IPS-18c (cell line): ENCODE measurements at regions not wholly inside any gene's neighbourhood (a gene's known extent, or its start where the extent isn't known, plus 50 kb on each side); places are given as distances from the start of the nearest gene placed in this dataset.
"Not testable (repeated sequence)": the region's sequence is repeated elsewhere in the genome, so short reads cannot be mapped to it uniquely, and the experiment has no call there.

Source experiments
- H3K4me3 ChIP-seq: 2 replicates; pipeline ENCODE4 v1.7.0; 2013; ENCODE audit warnings: low read depth, mild to moderate bottlenecking, low read length, moderate library complexity; ENCODE audit not compliant: insufficient read depth
- H3K9me3 ChIP-seq: one replicate; pipeline ENCODE4 v1.6.1; 2013; ENCODE audit warnings: mild to moderate bottlenecking, low read length, moderate library complexity; ENCODE audit not compliant: control insufficient read depth, insufficient read depth

DNA sequence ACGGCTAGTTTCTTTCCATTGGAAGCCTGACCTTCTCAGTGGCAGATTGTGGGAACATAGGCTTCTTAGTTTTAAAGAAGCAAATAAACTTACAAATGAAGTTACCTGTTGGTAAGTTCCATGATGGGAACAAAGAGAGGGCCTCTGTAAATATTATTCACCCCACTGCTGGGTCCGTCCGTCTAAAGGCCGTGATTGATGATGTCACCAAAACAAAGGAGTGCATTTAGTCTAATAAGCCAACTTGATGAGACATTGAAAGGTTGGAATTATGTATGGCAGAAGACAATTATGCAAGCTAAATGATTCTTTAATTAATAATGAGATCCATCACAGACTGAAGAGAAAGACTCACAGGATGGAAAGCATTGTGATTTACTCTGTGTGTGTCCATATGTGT lies 1091.9 kb upstream of the FANCL start:
- Histone ChIP-seq H3K9me3 (no peaks in the 10 kb centered on the region), H3K4me3 (no peak overlapping the region)

- H3K4me3 ChIP-seq, H3K9me3 ChIP-seq: not testable (repeated sequence)
Observed at GRCh38 chr2:59326581-59327365, 1085.6 kb upstream of the FANCL start.

DNA sequence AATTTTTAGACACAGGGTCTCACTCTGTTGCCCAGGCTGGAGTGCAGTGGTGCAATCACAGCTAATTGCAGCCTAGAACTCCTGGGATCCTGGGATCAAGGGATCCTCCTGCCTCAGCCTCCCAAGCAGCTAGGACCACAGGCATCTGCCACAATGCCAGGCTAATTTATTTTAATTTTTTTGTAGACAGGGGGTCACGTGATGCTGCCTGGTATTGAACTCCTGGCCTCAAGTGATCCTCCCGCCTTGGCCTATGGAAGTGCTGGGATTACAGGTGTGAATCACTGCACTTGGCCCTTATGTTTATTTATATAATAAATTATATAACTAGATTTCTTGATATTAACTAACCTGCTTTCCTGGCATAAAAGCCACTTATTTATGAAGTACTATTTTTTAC lies 1081.7 kb upstream of the FANCL start:
- Histone ChIP-seq H3K9me3 (no peaks in the 10 kb centered on the region), H3K4me3 (no peak overlapping the region)

DNA sequence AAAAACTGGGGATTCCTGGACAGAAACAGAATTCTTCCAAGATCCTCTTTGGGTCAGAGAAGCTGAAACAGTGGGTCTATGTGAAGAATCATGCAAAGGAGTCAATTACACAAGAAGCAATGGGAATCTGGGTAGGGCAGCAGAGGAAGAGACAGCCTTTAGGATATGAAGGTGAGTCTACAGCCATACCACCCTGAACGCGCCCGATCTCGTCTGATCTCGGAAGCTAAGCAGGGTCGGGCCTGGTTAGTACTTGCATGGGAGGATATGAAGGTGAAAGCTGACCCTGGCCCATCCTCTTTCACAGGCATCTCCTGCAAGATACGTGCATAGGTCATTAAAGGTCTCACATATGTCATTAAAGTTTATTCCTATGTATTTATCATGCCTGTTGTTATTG lies 1080.9 kb upstream of the FANCL start:
- Histone ChIP-seq H3K9me3 (no peaks in the 10 kb centered on the region), H3K4me3 (no peak overlapping the region)

DNA sequence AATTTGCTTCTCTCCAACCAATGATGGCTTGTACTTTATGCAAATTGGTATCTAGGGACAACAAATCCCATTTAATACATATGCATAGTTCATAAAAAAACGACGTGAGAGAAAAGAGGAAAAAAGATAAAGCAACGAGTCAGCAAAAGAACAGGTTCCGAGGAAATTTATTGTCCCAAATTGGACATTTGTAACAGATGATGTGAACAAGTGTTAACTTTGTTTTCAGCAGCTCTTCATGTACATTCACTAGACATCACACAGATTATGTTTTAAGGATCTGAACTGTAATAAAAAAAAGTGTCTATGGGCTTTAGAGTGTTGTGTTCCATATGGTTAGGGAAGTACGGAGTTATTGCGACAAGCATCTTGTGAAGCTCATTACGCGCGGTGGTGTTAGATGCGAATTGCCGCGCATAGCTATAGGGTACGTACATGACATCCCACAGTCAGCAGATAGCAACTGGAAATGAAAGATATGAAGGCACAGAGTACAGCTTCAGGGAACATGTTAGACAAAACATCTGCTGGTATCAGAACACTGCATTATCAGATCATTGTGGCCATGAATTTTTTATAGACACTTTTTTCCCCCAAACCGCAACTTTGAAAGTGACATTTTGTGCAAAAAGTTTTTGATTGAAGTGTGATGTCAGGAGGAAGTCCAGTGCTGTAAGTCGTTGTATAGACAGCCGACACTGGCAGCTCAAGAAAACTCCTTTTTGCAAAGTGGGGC lies 1073.1 kb upstream of the FANCL start:
- no peak overlapping the region for H3K4me3 ChIP-seq
- no peaks in the 10 kb centered on the region for H3K9me3 ChIP-seq

DNA sequence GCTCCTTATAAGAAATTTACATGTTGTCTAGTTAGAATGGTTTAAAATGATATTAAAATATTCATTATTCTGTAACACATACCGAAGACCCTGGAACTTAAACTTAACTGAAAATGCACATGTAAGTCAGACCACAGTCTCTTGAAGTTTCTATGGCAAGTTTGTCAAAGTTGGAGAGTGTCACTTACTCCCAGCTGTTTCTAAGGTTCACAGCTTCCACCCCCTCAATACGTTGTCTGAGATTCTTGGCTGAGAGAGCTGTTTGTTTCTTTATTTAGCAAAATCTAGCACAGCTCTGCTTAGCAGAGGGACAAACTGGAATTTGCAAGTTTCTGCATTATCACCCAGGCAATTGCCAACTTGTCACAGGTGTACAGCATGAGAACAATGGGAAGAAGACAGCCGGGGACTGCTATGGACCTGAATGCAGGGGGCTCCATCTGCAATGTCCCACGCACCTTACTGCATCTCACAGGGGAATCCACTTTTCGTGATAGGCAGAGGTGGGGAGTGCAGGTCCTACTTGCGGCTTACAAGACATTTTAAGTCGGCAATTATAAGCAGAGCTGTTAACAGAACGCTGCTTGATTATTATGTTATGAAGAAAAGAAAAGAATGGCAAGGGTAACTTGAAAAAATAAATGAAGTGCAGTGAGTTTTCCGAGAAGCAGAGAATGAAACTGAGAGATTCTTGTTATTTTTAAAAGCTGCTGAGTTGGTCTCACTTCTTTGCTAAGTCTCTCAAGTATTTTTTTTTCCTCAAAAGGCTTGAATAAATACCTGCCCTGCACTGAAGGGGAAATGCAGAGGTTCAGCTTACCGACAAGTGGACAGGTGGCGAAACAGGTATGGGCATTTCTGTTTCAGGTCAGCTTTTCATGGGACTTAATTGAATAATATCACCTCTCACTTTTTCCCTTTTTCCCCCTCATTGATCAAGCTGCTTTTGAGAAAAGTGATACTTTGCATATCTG lies 1072.1 kb upstream of the FANCL start:
- no peaks in the 10 kb centered on the region for H3K9me3 ChIP-seq
- no peak overlapping the region for H3K4me3 ChIP-seq

DNA sequence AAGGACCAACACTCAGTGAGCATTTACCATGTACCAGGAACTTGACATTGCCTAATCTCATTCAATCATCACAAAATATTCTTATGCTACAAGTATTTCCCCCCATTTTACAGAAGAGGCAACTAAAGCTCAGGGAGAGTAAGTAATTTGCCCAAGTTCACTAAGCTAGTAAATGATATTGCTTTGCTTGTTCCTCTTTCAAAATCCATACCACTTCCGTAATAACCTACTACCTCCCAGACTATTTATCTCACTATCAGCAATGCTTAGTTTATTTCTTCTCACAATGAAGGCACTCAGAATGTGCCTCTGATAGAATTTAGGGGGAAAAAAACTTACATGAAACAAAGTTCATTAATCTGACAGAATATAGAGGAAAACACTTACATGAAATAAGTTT lies 1070.9 kb upstream of the FANCL start:
- Histone ChIP-seq H3K4me3 (no peak overlapping the region), H3K9me3 (no peaks in the 10 kb centered on the region)

GRCh38 chr2:59308108-59308507 lies 1067.0 kb upstream of the FANCL start:
- Histone ChIP-seq H3K4me3 (no peak overlapping the region), H3K9me3 (no peaks in the 10 kb centered on the region)

- H3K9me3 ChIP-seq, result no peaks in the 10 kb centered on the region
- no peak overlapping the region for H3K4me3 ChIP-seq
Observed at GRCh38 chr2:59307196-59307595, 1066.1 kb upstream of the FANCL start.

DNA sequence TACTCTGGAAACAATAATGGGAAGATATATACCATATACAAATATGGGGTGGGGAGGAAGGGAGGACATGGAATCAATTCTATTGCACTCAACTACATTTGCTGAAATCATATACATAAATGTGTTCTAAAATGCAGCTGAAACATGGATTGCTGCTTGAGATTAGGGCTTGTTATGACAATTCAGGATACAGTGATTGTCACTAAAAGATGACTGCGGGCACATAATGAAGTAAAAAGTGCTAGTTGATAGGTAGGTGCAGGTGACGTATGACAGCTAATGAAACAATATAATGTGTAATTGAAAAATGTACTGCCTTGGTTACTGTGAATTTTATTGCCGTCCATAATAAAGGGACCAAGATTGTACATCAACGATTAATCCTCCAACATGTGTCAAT lies 1062.1 kb upstream of the FANCL start:
- no peak overlapping the region for H3K4me3 ChIP-seq
- H3K9me3 ChIP-seq, result no peaks in the 10 kb centered on the region

- H3K9me3 ChIP-seq, result no peaks in the 10 kb centered on the region
- H3K4me3 ChIP-seq, result no peak overlapping the region
Observed at GRCh38 chr2:59302683-59303082, 1061.6 kb upstream of the FANCL start.

DNA sequence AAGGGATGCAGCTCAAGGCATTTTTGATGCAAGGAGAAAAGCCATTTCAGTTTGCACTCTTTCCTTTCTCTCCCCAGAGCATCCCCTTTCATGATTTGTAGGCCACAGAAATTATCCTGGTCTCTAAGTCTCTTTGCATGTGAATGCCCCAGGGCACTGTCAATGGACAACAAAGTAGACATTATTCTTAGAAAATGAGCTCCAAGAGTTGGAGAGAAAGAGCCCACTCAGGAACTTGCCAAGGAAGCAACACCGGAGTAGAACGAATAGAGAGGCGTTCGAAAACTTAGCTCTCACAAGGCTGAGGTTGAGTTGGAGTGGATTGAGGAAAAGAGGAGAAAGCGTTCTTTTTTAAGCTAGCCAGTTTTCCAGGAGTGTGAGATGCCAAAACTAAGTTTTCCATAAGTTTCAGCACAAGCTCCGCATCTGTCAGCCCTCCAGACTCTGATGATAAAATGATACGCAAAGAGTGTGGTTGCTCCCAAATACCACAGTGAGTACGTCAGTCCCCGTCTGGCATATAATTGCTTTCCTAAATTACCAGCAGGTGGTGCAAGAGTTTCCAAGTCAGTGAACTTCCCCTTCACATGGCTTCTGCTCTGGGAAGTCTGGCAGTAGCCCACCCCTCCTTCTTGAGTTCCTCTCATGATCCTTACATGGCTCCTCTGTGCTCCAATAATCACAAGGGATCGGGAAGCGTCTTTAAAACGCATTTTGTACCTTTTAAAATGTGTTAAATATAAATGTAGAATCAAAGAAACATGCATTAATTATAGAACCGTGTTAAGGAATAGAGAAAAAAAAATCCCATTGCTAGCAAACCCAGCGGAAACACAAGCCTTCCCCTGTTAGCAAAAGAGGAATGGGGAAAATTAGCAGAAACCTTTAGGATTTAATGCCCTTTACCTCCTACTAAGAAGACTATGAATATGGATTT lies 1060.6 kb upstream of the FANCL start:
- Histone ChIP-seq H3K9me3 (no peaks in the 10 kb centered on the region), H3K4me3 (no peak overlapping the region)

DNA sequence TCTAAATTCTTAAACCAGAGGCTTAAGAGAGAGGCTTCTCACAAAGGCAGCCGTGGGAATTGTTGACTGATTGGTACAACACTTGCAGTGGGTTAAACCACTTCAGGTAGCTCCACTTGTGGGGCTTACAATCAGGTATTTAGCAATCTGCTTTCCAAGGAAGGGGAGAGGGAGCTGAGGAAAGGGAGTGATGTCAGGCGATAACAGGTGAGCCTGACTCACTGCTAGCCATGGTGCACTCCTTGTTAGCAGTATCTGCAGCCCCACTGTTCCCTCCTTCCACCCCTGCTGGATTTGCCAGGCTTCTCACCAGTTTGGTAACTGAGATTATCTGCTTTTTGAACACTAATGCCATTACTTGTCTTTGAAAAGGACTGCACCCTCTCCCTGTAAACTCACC lies 1056.7 kb upstream of the FANCL start:
- Histone ChIP-seq H3K9me3 (no peaks in the 10 kb centered on the region), H3K4me3 (no peak overlapping the region)

DNA sequence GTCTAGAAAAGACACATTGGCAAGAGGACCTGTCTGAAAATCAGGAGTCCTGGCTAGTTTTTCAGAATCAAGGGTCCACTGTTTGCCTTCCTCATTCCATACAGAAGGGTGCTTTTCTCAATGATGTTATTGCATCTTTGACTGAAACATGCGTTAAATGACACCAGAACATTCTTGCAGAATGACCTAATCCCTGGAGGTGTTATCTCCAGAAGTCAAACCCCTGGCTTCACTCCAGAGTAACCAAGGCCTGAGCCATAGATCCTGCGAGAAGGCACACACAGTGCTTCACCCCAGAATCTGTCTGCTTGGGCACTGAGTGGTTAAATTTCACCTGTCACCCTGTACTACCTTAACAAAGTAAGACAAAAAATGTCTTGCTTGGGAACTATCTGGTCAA lies 1055.2 kb upstream of the FANCL start:
- Histone ChIP-seq H3K9me3 (no peaks in the 10 kb centered on the region), H3K4me3 (no peak overlapping the region)

GRCh38 chr2:59295524-59296162 lies 1054.5 kb upstream of the FANCL start:
- Histone ChIP-seq H3K9me3 (no peaks in the 10 kb centered on the region), H3K4me3 (no peak overlapping the region)

DNA sequence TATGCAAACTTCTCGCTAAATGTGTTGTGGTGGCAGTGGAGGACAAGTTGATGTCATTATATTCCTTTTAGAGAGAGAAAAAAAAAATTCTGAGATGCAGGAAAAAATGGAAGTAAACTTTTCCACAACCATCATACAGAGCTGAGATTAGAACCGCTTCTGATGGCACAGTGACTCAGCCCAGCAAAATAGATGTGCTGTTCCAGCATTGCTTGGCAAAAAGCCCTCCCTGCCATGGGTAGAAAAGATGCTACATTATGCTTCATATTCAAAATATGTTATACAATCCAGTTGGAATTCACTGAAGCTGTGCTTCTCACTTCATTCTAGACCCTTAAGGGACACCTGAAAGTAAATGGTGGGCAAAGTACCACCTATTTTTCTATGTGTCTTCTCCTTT lies 1047.6 kb upstream of the FANCL start:
- no peaks in the 10 kb centered on the region for H3K9me3 ChIP-seq
- no peak overlapping the region for H3K4me3 ChIP-seq
